ENCODE measurements at regions not wholly inside any gene's neighbourhood (a gene's known extent, or its start where the extent isn't known, plus 50 kb on each side); places are given as distances from the start of the nearest gene placed in this dataset.
A peak's percentile ranks its signal among the peaks of the same experiment; 100 is the strongest.
"Not testable (repeated sequence)": the region's sequence is repeated elsewhere in the genome, so short reads cannot be mapped to it uniquely, and the experiment has no call there.

DNA sequence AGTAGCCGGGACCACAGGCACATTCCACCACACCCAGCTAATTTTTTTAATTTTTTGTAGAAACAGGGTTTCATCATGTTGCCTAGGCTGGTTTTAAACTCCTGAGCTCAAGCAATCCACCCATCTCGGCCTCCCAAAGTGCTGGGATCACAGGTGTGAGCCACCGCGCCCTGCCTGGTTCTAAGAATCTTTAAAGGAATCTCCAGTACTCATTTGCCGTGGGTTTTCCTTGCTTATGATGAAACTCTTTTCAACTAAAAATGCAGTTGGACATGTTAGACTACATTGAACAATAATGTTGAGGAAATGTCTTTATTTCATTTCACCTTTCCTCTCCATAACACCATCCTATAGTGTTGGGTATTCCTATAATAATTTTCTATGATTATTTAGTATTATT is 121.6 kb downstream of the ZNF281 start:
- H3K36me3 ChIP-seq = no peaks in the 10 kb centered on the region
- WGBS, 5 donors = 87 to 96% (median 93%) methylated on average over 5 of the region's 5 CpGs
- intact Hi-C loops (cut with DNase I; ENCODE audit: low total_unique reads) = no loop called here
- TF ChIP-seq POLR2AphosphoS5 (IDR thresholded peaks at IDR 0.05) (no peak), POLR2A (IDR thresholded peaks at IDR 0.05) (no peak)
- TF ChIP-seq, protein P1, sequence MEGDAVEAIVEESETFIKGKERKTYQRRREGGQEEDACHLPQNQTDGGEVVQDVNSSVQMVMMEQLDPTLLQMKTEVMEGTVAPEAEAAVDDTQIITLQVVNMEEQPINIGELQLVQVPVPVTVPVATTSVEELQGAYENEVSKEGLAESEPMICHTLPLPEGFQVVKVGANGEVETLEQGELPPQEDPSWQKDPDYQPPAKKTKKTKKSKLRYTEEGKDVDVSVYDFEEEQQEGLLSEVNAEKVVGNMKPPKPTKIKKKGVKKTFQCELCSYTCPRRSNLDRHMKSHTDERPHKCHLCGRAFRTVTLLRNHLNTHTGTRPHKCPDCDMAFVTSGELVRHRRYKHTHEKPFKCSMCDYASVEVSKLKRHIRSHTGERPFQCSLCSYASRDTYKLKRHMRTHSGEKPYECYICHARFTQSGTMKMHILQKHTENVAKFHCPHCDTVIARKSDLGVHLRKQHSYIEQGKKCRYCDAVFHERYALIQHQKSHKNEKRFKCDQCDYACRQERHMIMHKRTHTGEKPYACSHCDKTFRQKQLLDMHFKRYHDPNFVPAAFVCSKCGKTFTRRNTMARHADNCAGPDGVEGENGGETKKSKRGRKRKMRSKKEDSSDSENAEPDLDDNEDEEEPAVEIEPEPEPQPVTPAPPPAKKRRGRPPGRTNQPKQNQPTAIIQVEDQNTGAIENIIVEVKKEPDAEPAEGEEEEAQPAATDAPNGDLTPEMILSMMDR (IDR thresholded peaks at IDR 0.05 in 8 of 11, conservative IDR thresholded peaks at IDR 0.05 in 3 of 11) = no peak
- no peak for DNase-seq
- H3K27ac ChIP-seq = no peak overlapping the region
- no peak overlapping the region for H3K4me3 ChIP-seq
- H3K27me3 ChIP-seq (replicated peaks in 1 of 7) = no peaks in the 10 kb centered on the region
- peaks cover 0 to 16% (median 0%) of the 10 kb centered on the region in 6 donors for H3K4me1 ChIP-seq
- no peaks in the 10 kb centered on the region for H3K9me3 ChIP-seq

DNA sequence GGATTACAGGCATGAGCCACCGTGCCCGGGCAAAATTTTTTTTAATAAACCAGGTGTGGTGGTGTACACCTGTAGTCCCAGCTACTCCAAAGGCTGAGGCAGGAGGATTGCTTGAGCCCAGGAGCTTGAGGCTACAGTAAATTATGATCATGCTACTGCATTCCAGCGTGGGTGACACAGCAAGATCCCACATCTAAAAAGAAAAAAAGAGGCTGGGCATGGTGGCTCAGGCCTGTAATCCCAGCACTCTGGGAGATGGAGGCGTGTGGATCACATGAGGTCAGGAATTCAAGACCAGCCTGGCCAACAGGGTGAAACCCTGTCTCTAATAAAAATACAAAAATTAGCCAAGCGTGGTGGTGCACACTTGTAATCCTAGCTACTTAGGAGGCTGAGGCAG is 125.6 kb downstream of the ZNF281 start:
- peaks cover 0 to 34% (median 4%) of the 10 kb centered on the region in 6 donors for H3K4me1 ChIP-seq
- DNase-seq; H3K36me3 ChIP-seq; H3K27me3 ChIP-seq (replicated peaks in 1 of 7); H3K9me3 ChIP-seq; H3K27ac ChIP-seq; intact Hi-C loops (cut with DNase I; ENCODE audit: low total_unique reads); H3K4me3 ChIP-seq: not testable (repeated sequence)
- WGBS, 5 donors = 93 to 96% (median 95%) methylated on average over 5 of the region's 5 CpGs

DNA sequence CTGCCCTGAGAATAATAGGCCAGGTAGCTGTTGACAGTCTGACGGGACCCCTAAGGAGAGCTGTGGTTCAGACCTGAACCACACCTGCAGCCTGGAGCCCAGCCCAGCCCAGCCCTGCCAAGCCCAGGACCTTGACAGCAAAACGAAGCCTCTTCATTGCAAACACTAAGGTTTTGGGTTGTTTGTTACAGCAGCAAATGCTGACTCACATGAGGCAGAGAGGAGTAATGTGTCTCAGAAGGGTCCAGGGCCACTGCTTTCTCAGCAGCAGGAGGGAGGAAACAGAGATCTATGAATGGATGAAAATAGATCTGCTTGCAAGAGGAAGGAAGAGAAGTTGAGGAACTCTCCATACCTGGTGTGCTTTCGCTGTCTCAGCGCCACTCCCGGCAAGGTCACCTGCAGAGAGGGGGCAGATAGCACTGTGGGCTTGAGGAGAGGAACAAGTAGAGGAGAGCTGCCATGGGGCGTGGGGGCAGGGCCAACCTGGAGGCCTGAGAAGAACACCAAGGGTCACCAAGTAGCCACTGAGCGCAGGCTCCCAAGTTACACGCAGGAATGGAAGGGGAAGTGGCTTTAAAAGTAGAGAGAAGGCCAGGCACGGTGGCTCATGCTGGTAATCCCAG is 127.2 kb downstream of the ZNF281 start:
- TF ChIP-seq, protein P1 (IDR thresholded peaks at IDR 0.05 in 8 of 11, conservative IDR thresholded peaks at IDR 0.05 in 3 of 11) = no peak
- TF ChIP-seq POLR2AphosphoS5 (IDR thresholded peaks at IDR 0.05) = no peak
- TF ChIP-seq POLR2A (IDR thresholded peaks at IDR 0.05) = no peak
- Histone ChIP-seq H3K4me1 (peaks cover 0 to 34% (median 4%) of the 10 kb centered on the region in 6 donors), H3K9me3 (no peaks in the 10 kb centered on the region), H3K27me3 (replicated peaks in 1 of 7) (no peaks in the 10 kb centered on the region), H3K27ac (no peak overlapping the region), H3K36me3 (no peaks in the 10 kb centered on the region), H3K4me3 (no peak overlapping the region)
- 64 to 73% (median 68%) methylated on average over 9 of the region's 9 CpGs for WGBS, 5 donors
- intact Hi-C loops (cut with DNase I; ENCODE audit: low total_unique reads) = no loop called here
- peak; percentile 78 for DNase-seq

DNA sequence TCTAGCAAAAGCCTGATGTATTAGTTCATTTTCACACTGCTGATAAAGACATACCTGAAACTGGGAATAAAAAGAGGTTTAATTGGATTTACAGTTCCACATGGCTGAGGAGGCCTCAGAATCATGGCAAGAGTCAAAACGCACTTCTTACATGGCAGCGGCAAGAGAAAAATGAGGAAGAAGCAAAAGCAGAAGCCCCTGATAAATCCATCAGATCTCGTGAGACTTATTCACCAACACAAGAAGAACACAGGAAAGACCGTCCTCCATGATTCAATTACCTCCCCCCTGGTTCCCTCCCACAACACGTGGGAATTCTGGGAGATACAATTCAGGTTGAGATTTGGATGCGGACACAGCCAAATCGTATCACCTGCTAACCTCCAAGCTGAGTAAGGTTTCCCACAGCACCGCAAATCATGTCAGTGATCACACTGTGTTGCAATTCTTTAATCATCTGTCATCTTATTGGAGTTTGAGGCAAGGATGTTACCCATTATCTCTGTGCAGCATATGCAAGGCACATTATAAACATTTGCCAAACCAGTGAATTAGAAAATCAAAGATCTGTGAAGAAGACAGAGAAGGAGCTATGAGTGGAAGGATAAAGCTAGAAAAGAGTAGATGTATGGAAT is 128.5 kb downstream of the ZNF281 start:
- TF ChIP-seq, protein P1 (IDR thresholded peaks at IDR 0.05 in 8 of 11, conservative IDR thresholded peaks at IDR 0.05 in 3 of 11) = no peak
- TF ChIP-seq POLR2A (IDR thresholded peaks at IDR 0.05) (no peak), POLR2AphosphoS5 (IDR thresholded peaks at IDR 0.05) (no peak)
- Histone ChIP-seq H3K36me3 (no peaks in the 10 kb centered on the region), H3K4me3 (no peak overlapping the region), H3K27ac (no peak overlapping the region), H3K27me3 (replicated peaks in 1 of 7) (no peaks in the 10 kb centered on the region), H3K9me3 (no peaks in the 10 kb centered on the region), H3K4me1 (peaks cover 0 to 27% (median 4%) of the 10 kb centered on the region in 6 donors)
- 82 to 87% (median 86%) methylated on average over 8 of the region's 8 CpGs for WGBS, 5 donors
- DNase-seq = no peak
- intact Hi-C loops (cut with DNase I; ENCODE audit: low total_unique reads) = no loop called here
